ENCODE measurements at regions not wholly inside any gene's neighbourhood (a gene's known extent, or its start where the extent isn't known, plus 50 kb on each side); places are given as distances from the start of the nearest gene placed in this dataset.

- Mint-ChIP-seq H3K4me1 (no peaks in the 10 kb centered on the region), H3K36me3 (no peaks in the 10 kb centered on the region), H3K4me3 (no peak overlapping the region), H3K9me3 (peaks cover 0 to 4% (median 0%) of the 10 kb centered on the region in 7 donors), H3K27me3 (peaks cover 4% of the 10 kb centered on the region), H3K27ac (no peak overlapping the region)
- Histone ChIP-seq H3K9me3 (ENCODE audit: control insufficient read depth in 2 of 2, low read length in 2 of 2) (no peaks in the 10 kb centered on the region), H3K27ac (ENCODE audit: insufficient read depth, low read length, poor library complexity, severe bottlenecking) (no peak overlapping the region), H3K27me3 (ENCODE audit: control insufficient read depth, insufficient read depth, low read length) (peaks cover 14% of the 10 kb centered on the region), H3K4me3 (ENCODE audit: low read depth, low read length) (no peak overlapping the region), H3K4me1 (ENCODE audit: control insufficient read depth, insufficient read depth, low read length, poor library complexity, severe bottlenecking) (no peaks in the 10 kb centered on the region), H3K36me3 (ENCODE audit: control insufficient read depth, insufficient read depth, low read length) (no peaks in the 10 kb centered on the region)
- ATAC-seq (ENCODE audit: low read depth in 2 of 2) (no peak), DNase-seq (no peak)
These were observed 50.4 kb upstream of the FBXL4 start for GRCh38 chr6:98998103-98998502.
